ENCODE measurements at regions not wholly inside any gene's neighbourhood (a gene's known extent, or its start where the extent isn't known, plus 50 kb on each side); places are given as distances from the start of the nearest gene placed in this dataset.

GRCh38 chr13:106418556-106418955 lies 116.9 kb downstream of the EFNB2 start:
- Histone ChIP-seq H3K4me3 (no peak overlapping the region), H3K4me1 (ENCODE audit: low read depth) (no peaks in the 10 kb centered on the region), H3K36me3 (ENCODE audit: low read depth) (no peaks in the 10 kb centered on the region), H3K9me3 (no peaks in the 10 kb centered on the region)
- intact Hi-C loops (cut with DNase I, micrococcal nuclease) = no loop called here
- ATAC-seq = no peak
- no peak for DNase-seq
- TF ChIP-seq CTCF (IDR thresholded peaks at IDR 0.05) = no peak

GRCh38 chr13:106417467-106418110 lies 117.9 kb downstream of the EFNB2 start:
- TF ChIP-seq CTCF (IDR thresholded peaks at IDR 0.05) = no peak
- peak; percentile 64 for ATAC-seq
- Histone ChIP-seq H3K4me3 (no peak overlapping the region), H3K9me3 (no peaks in the 10 kb centered on the region), H3K4me1 (ENCODE audit: low read depth) (no peaks in the 10 kb centered on the region), H3K36me3 (ENCODE audit: low read depth) (no peaks in the 10 kb centered on the region)
- intact Hi-C loops (cut with DNase I, micrococcal nuclease) = no loop called here
- DNase-seq = peak in 2 of 3 donors; percentile 6 to 27

- Histone ChIP-seq H3K4me3 (no peak overlapping the region), H3K9me3 (no peaks in the 10 kb centered on the region), H3K36me3 (ENCODE audit: low read depth) (no peaks in the 10 kb centered on the region), H3K4me1 (ENCODE audit: low read depth) (no peaks in the 10 kb centered on the region)
- intact Hi-C loops (cut with DNase I, micrococcal nuclease) = no loop called here
- ATAC-seq (no peak), DNase-seq (no peak)
- TF ChIP-seq CTCF (IDR thresholded peaks at IDR 0.05) = no peak
Measured at GRCh38 chr13:106416645-106417044, 118.8 kb downstream of the EFNB2 start.

GRCh38 chr13:106415971-106416370 lies 119.5 kb downstream of the EFNB2 start:
- no peak for ATAC-seq

GRCh38 chr13:106415442-106415841 lies 120.0 kb downstream of the EFNB2 start:
- TF ChIP-seq CTCF (IDR thresholded peaks at IDR 0.05) = no peak
- H3K36me3 ChIP-seq (ENCODE audit: low read depth) = no peaks in the 10 kb centered on the region
- peak; percentile 70 for ATAC-seq
- no peaks in the 10 kb centered on the region for H3K4me1 ChIP-seq (ENCODE audit: low read depth)
- H3K4me3 ChIP-seq = no peak overlapping the region
- no peaks in the 10 kb centered on the region for H3K9me3 ChIP-seq
- intact Hi-C loops (cut with DNase I, micrococcal nuclease) = no loop called here
- DNase-seq = no peak

More at GRCh38 chr13:106415971-106416370, 119.5 kb downstream of the EFNB2 start:
- H3K4me3 ChIP-seq = no peak overlapping the region
- H3K36me3 ChIP-seq (ENCODE audit: low read depth) = no peaks in the 10 kb centered on the region
- no peak for DNase-seq
- no peaks in the 10 kb centered on the region for H3K9me3 ChIP-seq
- intact Hi-C loops (cut with DNase I, micrococcal nuclease) = no loop called here
- no peaks in the 10 kb centered on the region for H3K4me1 ChIP-seq (ENCODE audit: low read depth)
- no peak for TF ChIP-seq CTCF (IDR thresholded peaks at IDR 0.05)

GRCh38 chr13:106407338-106407737 lies 128.1 kb downstream of the EFNB2 start:
- no peaks in the 10 kb centered on the region for H3K36me3 ChIP-seq (ENCODE audit: low read depth)
- no peaks in the 10 kb centered on the region for H3K4me1 ChIP-seq (ENCODE audit: low read depth)
- no peak overlapping the region for H3K4me3 ChIP-seq
- H3K9me3 ChIP-seq = no peaks in the 10 kb centered on the region
- intact Hi-C loops (cut with DNase I, micrococcal nuclease) = no loop called here
- no peak for ATAC-seq
- DNase-seq = no peak
- TF ChIP-seq CTCF (IDR thresholded peaks at IDR 0.05) = no peak
